ENCODE measurements at regions not wholly inside any gene's neighbourhood (a gene's known extent, or its start where the extent isn't known, plus 50 kb on each side); places are given as distances from the start of the nearest gene placed in this dataset.

DNA sequence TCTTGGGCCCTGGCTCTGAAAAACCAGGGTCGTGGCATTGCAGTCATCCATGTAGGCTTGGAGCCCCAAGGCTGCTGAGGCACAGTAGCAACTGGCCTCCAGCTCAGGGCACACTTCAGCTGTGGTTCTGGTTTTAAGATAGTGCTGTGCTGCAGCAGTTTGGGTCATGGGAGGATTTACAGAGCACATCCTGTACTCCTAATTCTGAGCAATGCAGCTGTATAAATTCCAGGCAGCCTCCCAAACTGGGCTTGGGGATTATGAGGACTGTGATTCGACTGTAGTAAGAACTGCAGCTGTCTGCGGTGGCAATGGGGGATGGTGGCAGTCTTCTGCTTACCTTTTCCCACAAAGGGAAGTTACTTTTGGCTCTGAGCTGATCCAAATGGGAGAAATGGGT, 536.3 kb upstream of the GCFC2 start:
- TF ChIP-seq, protein P1, sequence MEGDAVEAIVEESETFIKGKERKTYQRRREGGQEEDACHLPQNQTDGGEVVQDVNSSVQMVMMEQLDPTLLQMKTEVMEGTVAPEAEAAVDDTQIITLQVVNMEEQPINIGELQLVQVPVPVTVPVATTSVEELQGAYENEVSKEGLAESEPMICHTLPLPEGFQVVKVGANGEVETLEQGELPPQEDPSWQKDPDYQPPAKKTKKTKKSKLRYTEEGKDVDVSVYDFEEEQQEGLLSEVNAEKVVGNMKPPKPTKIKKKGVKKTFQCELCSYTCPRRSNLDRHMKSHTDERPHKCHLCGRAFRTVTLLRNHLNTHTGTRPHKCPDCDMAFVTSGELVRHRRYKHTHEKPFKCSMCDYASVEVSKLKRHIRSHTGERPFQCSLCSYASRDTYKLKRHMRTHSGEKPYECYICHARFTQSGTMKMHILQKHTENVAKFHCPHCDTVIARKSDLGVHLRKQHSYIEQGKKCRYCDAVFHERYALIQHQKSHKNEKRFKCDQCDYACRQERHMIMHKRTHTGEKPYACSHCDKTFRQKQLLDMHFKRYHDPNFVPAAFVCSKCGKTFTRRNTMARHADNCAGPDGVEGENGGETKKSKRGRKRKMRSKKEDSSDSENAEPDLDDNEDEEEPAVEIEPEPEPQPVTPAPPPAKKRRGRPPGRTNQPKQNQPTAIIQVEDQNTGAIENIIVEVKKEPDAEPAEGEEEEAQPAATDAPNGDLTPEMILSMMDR (IDR thresholded peaks at IDR 0.05), result no peak
- TF ChIP-seq POLR2A (IDR thresholded peaks at IDR 0.05), result no peak
